Thyroid gland (tissue), 4 donors: ENCODE measurements at regions not wholly inside any gene's neighbourhood (a gene's known extent, or its start where the extent isn't known, plus 50 kb on each side); places are given as distances from the start of the nearest gene placed in this dataset.

ENCODE experiments used
- POLR2A ChIP-seq, 2 donors: fragments of 450-650 bp; IDR thresholded peaks; one replicate each; pipeline ENCODE4 v1.6.1; 2017; ENCODE audit warnings: antibody characterized with exemption in 2 of 2, mild to moderate bottlenecking in 2 of 2, moderate library complexity in 1 of 2
- TF ChIP-seq, protein P1 (sequence below), 6 experiments: fragments of 200-600 bp in 3 of 6; fragments of 450-650 bp in 3 of 6; sonication (generic) in 3 of 6; IDR thresholded peaks; one replicate each; pipeline ENCODE4 v1.5.1; 2016 to 2019; ENCODE audit warnings: antibody characterized with exemption in 6 of 6, mild to moderate bottlenecking in 2 of 6, inconsistent platforms in 1 of 6, moderate library complexity in 1 of 6

DNA sequence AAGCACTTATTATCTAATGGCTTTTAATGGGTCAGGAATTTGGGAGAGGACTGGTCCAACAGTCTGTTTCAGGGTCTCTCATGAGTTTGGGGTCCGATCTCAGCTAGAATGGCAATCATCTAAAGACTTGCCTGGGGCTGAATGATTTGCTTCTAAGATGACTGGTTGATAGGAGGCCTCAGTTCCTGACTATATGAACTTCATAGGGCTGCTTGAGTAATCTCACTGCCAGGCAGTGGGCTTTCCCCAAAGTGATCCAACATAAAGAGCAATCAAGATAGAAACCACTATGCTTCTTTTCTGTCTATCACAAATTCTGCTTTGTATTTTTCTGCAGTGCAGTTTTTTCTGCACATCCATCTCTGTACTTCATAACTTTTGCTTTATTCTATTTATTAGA lies 793.5 kb upstream of the CHAC2 start:
- no peak for TF ChIP-seq POLR2A (IDR thresholded peaks at IDR 0.05)
- TF ChIP-seq, protein P1, sequence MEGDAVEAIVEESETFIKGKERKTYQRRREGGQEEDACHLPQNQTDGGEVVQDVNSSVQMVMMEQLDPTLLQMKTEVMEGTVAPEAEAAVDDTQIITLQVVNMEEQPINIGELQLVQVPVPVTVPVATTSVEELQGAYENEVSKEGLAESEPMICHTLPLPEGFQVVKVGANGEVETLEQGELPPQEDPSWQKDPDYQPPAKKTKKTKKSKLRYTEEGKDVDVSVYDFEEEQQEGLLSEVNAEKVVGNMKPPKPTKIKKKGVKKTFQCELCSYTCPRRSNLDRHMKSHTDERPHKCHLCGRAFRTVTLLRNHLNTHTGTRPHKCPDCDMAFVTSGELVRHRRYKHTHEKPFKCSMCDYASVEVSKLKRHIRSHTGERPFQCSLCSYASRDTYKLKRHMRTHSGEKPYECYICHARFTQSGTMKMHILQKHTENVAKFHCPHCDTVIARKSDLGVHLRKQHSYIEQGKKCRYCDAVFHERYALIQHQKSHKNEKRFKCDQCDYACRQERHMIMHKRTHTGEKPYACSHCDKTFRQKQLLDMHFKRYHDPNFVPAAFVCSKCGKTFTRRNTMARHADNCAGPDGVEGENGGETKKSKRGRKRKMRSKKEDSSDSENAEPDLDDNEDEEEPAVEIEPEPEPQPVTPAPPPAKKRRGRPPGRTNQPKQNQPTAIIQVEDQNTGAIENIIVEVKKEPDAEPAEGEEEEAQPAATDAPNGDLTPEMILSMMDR (IDR thresholded peaks at IDR 0.05): no peak
